OCI-LY3 (cell line): ENCODE measurements at regions not wholly inside any gene's neighbourhood (a gene's known extent, or its start where the extent isn't known, plus 50 kb on each side); places are given as distances from the start of the nearest gene placed in this dataset.

Source experiments
- EZH2phosphoT487 ChIP-seq: fragments of 200-600 bp; shearing (Covaris generic); IDR thresholded peaks from 2 replicates; pipeline ENCODE4 v1.6.1; 2018; ENCODE audit warnings: antibody characterized with exemption, mixed run types, low read depth
- TF ChIP-seq, protein P1 (sequence below): fragments of 200-600, 300-600 bp; sonication (generic); IDR thresholded peaks from 2 replicates; pipeline ENCODE4 v1.5.1; 2014; ENCODE audit warnings: antibody characterized with exemption, low read length, low read depth

DNA sequence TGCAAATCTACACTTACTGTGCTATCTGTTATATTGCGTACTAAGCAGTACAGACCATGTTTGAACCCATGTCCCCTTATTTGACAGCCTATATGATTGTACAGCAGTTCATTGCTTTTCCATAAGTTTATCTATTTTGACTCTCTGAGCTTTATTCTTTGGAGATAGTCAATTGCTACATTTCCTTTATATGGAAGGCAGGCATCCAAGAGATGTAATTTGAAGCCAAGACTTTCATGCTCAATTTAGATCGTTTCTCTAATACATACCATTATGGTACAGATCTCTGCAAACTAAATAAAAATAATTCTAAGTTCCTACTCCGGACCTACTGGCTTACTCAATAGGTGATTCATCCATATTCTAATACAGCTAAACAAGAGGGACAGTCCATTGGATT lies 424.8 kb downstream of the TMEM38B start:
- TF ChIP-seq, protein P1, sequence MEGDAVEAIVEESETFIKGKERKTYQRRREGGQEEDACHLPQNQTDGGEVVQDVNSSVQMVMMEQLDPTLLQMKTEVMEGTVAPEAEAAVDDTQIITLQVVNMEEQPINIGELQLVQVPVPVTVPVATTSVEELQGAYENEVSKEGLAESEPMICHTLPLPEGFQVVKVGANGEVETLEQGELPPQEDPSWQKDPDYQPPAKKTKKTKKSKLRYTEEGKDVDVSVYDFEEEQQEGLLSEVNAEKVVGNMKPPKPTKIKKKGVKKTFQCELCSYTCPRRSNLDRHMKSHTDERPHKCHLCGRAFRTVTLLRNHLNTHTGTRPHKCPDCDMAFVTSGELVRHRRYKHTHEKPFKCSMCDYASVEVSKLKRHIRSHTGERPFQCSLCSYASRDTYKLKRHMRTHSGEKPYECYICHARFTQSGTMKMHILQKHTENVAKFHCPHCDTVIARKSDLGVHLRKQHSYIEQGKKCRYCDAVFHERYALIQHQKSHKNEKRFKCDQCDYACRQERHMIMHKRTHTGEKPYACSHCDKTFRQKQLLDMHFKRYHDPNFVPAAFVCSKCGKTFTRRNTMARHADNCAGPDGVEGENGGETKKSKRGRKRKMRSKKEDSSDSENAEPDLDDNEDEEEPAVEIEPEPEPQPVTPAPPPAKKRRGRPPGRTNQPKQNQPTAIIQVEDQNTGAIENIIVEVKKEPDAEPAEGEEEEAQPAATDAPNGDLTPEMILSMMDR = no peak
- TF ChIP-seq EZH2phosphoT487 = no peak
